H1 (cell line): ENCODE measurements at regions not wholly inside any gene's neighbourhood (a gene's known extent, or its start where the extent isn't known, plus 50 kb on each side); places are given as distances from the start of the nearest gene placed in this dataset.

Source experiments
- CBX5 ChIP-seq: fragments of 300-800, 300-1000 bp; sonication (generic); IDR thresholded peaks from 2 replicates; pipeline ENCODE4 v1.7.1; 2016; ENCODE audit warnings: antibody characterized with exemption, low read length, low read depth
- CBX8 ChIP-seq: fragments of 300-800, 300-1000 bp; sonication (generic); IDR thresholded peaks from 2 replicates; pipeline ENCODE4 v1.7.1; 2016; ENCODE audit warnings: low read depth, low read length, borderline replicate concordance
- CHD2 ChIP-seq: IDR thresholded peaks from 2 replicates; pipeline ENCODE4 v1.6.1; 2012; ENCODE audit warnings: low read length, improper control_type of control experiment
- EP300 ChIP-seq, 2 experiments: IDR thresholded peaks; 1 replicate in 1 of 2; 2 replicates in 1 of 2; pipeline ENCODE4 v1.6.1; 2011 to 2012; ENCODE audit warnings: low read depth in 2 of 2, low read length in 2 of 2, mild to moderate bottlenecking in 2 of 2, borderline replicate concordance in 1 of 2, inconsistent platforms in 1 of 2, moderate library complexity in 1 of 2
- GABPA ChIP-seq: IDR thresholded peaks from 2 replicates; pipeline ENCODE4 v1.6.1; 2011; ENCODE audit warnings: mild to moderate bottlenecking, low read length, moderate library complexity, borderline replicate concordance; ENCODE audit not compliant: insufficient read depth
- HDAC6 ChIP-seq: IDR thresholded peaks from one replicate; pipeline ENCODE4 v1.7.1; 2012; ENCODE audit warnings: low read depth, mild to moderate bottlenecking, inconsistent platforms, low read length, moderate library complexity
- POU5F1 ChIP-seq: IDR thresholded peaks from 2 replicates; pipeline ENCODE4 v1.6.1; 2011; ENCODE audit warnings: low read depth, mild to moderate bottlenecking, low read length, moderate library complexity
- RNF2 ChIP-seq: fragments of 200-900, 300-1000 bp; sonication (generic); IDR thresholded peaks from 2 replicates; pipeline ENCODE4 v1.7.1; 2016; ENCODE audit warnings: borderline replicate concordance, low read depth, mild to moderate bottlenecking, antibody characterized with exemption, low read length; ENCODE audit not compliant: poor library complexity, severe bottlenecking; ENCODE audit errors: missing control alignments
- TAF7 ChIP-seq: optimal IDR thresholded peaks from 2 replicates; pipeline ENCODE3; 2011; ENCODE audit warnings: low read depth, mild to moderate bottlenecking, inconsistent platforms, low read length, moderate library complexity, borderline replicate concordance
- TF ChIP-seq, protein P1 (sequence below): fragments of 300-600 bp; sonication (generic); IDR thresholded peaks from 2 replicates; pipeline ENCODE4 v1.7.1; 2012; ENCODE audit warnings: low read length, moderate library complexity, mild to moderate bottlenecking, inconsistent platforms; ENCODE audit not compliant: insufficient replicate concordance

DNA sequence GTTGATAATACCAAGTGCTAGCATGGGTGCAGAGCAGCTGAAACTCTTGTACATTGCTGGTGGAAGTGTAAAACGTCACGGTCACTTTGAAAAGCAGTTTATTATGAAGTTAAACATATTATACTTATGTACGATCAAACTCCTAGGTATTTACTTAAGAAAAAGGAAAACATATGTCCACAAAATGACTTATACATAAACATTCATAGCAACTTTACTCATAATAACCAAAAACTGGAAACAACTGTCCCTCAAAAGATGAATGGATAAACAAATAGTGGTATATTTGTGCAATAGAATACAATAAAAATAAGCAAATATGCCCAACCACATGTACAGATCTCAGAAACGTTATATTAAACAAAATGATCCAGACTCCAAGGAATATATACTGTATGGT lies 92.3 kb upstream of the TRIO start (continued):
- TF ChIP-seq, protein P1, sequence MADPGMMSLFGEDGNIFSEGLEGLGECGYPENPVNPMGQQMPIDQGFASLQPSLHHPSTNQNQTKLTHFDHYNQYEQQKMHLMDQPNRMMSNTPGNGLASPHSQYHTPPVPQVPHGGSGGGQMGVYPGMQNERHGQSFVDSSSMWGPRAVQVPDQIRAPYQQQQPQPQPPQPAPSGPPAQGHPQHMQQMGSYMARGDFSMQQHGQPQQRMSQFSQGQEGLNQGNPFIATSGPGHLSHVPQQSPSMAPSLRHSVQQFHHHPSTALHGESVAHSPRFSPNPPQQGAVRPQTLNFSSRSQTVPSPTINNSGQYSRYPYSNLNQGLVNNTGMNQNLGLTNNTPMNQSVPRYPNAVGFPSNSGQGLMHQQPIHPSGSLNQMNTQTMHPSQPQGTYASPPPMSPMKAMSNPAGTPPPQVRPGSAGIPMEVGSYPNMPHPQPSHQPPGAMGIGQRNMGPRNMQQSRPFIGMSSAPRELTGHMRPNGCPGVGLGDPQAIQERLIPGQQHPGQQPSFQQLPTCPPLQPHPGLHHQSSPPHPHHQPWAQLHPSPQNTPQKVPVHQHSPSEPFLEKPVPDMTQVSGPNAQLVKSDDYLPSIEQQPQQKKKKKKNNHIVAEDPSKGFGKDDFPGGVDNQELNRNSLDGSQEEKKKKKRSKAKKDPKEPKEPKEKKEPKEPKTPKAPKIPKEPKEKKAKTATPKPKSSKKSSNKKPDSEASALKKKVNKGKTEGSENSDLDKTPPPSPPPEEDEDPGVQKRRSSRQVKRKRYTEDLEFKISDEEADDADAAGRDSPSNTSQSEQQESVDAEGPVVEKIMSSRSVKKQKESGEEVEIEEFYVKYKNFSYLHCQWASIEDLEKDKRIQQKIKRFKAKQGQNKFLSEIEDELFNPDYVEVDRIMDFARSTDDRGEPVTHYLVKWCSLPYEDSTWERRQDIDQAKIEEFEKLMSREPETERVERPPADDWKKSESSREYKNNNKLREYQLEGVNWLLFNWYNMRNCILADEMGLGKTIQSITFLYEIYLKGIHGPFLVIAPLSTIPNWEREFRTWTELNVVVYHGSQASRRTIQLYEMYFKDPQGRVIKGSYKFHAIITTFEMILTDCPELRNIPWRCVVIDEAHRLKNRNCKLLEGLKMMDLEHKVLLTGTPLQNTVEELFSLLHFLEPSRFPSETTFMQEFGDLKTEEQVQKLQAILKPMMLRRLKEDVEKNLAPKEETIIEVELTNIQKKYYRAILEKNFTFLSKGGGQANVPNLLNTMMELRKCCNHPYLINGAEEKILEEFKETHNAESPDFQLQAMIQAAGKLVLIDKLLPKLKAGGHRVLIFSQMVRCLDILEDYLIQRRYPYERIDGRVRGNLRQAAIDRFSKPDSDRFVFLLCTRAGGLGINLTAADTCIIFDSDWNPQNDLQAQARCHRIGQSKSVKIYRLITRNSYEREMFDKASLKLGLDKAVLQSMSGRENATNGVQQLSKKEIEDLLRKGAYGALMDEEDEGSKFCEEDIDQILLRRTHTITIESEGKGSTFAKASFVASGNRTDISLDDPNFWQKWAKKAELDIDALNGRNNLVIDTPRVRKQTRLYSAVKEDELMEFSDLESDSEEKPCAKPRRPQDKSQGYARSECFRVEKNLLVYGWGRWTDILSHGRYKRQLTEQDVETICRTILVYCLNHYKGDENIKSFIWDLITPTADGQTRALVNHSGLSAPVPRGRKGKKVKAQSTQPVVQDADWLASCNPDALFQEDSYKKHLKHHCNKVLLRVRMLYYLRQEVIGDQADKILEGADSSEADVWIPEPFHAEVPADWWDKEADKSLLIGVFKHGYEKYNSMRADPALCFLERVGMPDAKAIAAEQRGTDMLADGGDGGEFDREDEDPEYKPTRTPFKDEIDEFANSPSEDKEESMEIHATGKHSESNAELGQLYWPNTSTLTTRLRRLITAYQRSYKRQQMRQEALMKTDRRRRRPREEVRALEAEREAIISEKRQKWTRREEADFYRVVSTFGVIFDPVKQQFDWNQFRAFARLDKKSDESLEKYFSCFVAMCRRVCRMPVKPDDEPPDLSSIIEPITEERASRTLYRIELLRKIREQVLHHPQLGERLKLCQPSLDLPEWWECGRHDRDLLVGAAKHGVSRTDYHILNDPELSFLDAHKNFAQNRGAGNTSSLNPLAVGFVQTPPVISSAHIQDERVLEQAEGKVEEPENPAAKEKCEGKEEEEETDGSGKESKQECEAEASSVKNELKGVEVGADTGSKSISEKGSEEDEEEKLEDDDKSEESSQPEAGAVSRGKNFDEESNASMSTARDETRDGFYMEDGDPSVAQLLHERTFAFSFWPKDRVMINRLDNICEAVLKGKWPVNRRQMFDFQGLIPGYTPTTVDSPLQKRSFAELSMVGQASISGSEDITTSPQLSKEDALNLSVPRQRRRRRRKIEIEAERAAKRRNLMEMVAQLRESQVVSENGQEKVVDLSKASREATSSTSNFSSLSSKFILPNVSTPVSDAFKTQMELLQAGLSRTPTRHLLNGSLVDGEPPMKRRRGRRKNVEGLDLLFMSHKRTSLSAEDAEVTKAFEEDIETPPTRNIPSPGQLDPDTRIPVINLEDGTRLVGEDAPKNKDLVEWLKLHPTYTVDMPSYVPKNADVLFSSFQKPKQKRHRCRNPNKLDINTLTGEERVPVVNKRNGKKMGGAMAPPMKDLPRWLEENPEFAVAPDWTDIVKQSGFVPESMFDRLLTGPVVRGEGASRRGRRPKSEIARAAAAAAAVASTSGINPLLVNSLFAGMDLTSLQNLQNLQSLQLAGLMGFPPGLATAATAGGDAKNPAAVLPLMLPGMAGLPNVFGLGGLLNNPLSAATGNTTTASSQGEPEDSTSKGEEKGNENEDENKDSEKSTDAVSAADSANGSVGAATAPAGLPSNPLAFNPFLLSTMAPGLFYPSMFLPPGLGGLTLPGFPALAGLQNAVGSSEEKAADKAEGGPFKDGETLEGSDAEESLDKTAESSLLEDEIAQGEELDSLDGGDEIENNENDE = no peak
- TF ChIP-seq RNF2 (no peak), TAF7 (no peak), HDAC6 (no peak), EP300 (IDR thresholded peaks at IDR 0.05; ENCODE audit: borderline replicate concordance in 1 of 2, low read depth in 2 of 2, low read length in 2 of 2) (no peak), CHD2 (no peak), CBX8 (no peak), CBX5 (no peak), POU5F1 (no peak), GABPA (no peak)
